ENCODE measurements at regions not wholly inside any gene's neighbourhood (a gene's known extent, or its start where the extent isn't known, plus 50 kb on each side); places are given as distances from the start of the nearest gene placed in this dataset.

GRCh38 chr21:35690436-35690835 lies 369.9 kb downstream of the SETD4 start:
- no peak for TF ChIP-seq GATA3 (IDR thresholded peaks at IDR 0.05; ENCODE audit: low read depth, low read length)
- no peak for TF ChIP-seq GATA2 (IDR thresholded peaks at IDR 0.05; ENCODE audit: low read depth, low read length)

Measured in SH-SY5Y (cell line).